Right kidney (tissue), 1 donor: ENCODE measurements at regions not wholly inside any gene's neighbourhood (a gene's known extent, or its start where the extent isn't known, plus 50 kb on each side); places are given as distances from the start of the nearest gene placed in this dataset.

Experiments
- DNase-seq: peaks from one replicate; pipeline ENCODE4 v3.0.0-alpha.2; 2016

DNA sequence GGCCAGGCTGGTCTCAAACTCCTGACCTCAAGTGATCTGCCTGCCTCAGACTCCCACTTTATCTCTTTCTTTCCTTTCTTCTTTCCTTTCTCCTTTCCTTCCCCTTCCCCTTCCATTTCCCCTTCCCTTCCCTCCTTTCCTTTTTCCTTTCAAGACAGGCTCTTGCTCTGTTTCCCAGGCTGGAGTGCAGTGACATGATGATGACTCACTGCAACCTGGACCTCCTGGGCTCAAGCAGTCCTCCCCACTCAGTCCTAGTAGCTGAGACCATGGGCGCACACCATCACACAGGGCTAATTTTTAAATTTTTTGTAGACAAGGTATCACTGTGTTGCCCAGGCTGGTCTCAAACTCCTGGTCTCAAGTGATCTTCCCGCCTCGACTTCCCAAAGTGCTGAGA, 377.6 kb upstream of the ZFP64 start:
- no peak for DNase-seq

DNA sequence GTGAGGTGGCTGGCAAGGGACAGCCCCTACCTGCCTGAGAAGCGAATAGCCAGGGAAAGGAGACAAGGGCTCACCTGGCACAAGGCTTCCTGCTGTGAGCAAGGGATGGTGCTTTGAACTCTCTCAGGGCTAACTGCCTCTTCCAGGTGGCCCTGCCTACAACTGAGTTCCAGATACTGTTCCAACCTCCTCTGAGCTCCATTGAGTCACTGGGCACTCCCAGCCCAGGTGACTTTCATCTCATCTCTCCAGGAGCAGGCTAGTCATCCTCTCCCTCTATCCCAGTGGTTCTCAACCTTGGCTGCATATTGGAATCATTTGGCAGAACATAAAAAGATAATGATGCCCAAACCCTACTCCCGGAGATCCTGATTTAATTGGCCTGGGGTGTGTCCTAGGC, 374.0 kb upstream of the ZFP64 start:
- DNase-seq: no peak

DNA sequence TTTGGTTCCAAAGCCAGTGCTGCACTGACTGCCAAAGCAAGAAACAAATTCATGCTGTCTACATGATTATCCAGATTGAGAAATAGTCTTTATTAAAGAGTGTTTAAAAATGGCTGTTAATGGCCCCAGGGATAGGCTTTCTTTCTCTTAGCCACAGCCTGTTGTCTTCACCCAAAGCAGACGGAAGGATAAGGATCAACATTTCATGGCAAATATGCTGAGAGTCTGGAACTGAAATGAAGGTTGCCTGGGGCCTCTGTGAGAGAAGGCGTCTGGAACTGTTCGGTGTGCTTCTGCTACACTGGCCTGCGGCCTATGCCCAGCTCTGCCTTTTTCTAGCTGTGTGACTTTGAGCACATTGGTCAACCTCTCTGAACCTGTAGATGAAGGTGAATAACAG, 373.0 kb upstream of the ZFP64 start:
- DNase-seq: no peak

DNA sequence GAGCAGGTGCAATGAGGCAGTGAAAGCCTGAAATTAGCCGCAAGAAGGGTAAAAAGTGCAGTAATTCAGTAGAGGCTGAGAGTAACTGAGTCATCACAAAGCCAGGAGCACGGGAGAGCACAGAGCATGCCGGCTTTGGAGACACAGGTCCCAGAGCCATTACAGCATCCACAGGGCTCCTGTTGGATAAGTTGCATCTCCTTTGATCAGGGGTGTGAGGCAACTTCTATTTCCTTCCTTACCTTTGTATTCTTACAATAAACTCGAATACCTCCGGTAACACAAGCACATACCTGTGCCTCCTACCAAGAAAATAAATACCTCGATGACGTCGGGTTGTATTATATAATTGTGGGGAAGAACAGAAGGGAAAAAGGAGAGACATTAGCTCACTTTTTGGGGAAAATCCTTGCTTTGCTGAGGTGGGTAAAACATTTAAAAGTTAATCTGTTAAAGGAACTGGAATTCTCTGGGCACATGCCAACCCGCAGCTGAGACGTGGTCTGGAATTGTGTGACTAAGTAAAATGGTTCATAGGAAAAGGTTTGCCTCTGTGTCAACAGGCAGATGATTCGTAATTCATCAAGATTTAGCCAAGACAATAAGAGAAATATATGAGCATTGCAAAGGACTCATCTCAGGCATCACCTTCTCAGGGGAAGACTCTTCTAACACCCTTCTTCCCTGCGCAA, 360.7 kb upstream of the ZFP64 start:
- no peak for DNase-seq

DNA sequence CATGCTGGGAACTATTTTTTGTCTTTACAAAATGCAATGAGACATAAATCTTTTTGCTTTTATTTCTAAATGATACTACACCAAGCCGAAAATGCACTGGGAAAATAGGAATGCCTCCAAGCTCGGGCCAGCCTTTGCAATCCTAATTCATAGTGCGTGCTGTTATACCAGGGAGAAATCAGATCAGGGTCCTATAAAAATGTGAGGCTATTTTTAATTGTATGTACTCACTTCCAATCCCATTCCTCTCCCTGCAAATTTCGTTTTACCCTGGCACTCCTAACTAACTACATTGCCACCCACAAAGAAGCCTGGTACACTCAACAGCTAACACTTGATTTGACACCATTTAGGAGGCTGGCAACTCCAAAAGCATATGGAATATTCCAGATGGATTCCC, 350.6 kb upstream of the ZFP64 start:
- DNase-seq: no peak

DNA sequence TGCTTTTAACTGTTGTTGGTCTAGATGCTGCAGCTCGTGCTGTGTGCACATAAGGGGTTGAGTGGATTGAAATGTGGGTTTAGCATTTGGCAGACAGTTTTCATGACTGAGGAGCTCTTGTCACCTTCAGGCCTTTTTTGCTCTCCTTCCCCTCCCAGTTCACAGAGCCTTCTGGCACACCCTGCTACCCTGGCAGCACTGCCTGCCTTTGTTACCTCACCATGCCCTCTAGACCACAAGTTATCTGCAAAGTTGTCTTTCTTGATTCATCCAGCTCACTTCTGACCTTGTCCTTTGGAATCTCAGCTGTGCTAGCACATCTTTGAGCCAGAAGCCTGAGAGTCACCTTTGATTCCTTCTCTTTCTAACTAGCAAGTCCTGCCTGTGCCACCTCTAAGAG, 348.9 kb upstream of the ZFP64 start:
- no peak for DNase-seq

DNA sequence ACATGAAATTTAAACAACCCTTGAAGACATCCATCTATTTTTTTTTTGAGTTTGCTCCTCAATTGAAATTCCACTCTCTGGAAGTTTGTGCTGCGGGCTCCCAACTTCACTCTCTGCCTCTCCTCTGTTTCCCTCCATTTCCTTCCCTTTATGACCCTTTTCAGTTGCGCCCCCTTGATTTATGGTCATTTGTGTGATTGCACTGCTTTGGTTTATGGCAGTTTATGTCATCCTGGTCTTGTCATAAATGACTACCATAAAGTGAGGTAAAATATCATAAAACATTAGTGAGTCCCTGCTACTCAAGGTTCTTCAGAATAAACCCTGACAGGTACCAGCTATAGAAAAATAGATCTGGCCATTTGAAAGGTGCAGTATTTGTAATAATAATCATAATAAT, 348.3 kb upstream of the ZFP64 start:
- no peak for DNase-seq

DNA sequence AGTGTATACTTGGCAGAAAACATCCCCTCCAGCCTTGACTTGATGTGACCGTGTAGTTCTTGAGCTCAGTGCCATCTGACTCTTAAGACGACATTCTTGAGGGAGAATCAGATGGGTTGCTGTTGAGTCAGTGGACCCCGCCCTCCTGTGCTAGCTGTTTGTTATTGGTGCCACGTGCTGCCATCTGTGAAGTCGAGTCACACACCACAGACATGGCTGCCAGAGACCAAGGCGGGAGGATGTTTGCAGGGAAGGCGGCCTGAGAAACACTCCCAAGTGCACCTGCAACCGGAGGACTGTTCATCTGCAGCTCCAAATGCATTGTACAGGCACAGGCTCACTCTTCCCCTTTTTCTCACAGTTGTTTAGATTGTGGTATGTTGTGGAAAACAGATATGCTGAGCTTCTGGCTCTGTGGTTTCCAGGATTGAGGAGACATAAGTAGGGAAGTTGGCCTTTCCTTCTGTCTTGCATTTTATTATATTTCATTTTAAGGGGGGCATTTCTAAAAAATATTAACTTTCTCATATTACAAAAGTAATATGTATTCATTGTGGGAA, 345.3 kb upstream of the ZFP64 start:
- DNase-seq: no peak

DNA sequence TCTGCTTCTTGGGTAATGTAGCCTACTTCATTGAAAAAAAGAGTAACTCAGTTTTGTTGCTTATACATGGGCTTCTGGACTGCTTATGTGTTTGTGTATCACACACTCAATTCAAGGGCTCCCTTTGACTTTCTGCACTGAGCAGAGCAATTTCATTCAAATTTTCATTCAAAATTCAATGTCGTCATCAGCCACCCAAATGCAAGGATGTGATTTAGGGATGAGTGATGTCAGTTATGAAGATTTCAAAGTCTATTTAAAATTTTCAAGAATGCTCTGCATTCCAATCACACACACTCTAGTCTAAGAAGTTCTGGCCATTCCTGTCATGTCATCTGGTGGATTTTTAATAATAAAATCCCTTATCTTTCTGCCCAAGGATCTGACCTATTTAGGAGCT, 344.5 kb upstream of the ZFP64 start:
- DNase-seq: no peak

DNA sequence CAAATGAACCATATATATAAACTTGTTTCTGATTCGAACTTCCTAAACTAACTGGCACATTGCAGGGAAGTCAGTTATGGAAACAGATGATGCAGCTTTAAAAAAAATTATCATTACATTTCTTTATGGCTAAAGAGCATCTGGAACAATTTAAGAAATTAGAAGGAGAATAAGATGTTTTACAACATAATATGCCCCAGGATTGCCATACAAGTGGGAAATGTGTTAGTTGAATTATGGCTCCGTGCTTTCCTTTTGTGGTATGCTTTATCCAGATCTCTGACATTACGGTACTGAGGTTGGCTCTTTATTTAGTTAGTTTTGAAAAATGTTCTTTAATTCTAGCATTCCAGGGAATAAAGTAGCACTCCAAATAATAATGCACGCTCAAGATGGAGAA, 343.0 kb upstream of the ZFP64 start:
- no peak for DNase-seq

DNA sequence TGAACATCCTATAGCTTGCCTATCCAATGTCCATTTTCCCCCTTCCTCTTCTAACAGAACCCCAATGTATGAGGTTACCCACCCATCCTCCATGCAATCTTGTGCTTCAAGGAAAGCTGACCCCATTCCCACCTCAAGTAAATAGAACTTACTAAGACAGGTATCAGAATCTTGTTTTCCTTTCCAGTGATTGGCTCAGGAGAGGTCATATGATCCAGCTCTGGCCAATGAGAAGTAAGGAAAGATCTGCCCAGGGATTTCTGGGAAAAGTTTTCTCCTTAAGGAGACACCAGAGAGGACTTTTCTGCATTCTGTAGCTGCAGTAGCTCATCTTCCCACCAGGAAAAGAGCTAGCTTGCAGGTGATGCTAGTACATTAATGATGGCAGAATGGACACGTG, 341.8 kb upstream of the ZFP64 start:
- no peak for DNase-seq

DNA sequence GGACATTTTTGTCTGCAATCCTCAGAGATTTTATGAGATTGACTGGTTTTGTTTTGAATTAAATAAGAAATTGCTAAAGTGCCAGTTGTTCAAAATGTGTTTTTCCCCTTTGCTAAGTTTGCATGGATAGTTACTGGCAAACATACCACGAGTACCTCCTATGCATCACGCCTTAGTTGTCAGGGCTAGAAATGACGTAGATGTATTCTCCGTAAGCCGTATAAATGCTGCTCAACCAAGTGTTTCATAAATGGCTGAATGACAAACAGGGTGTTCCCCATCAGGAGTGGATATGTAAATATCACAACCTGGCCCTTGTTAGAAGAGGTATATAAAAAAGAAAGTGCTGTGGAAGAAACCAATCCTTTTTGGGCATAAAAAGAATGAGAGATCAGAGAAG, 341.1 kb upstream of the ZFP64 start:
- no peak for DNase-seq

DNA sequence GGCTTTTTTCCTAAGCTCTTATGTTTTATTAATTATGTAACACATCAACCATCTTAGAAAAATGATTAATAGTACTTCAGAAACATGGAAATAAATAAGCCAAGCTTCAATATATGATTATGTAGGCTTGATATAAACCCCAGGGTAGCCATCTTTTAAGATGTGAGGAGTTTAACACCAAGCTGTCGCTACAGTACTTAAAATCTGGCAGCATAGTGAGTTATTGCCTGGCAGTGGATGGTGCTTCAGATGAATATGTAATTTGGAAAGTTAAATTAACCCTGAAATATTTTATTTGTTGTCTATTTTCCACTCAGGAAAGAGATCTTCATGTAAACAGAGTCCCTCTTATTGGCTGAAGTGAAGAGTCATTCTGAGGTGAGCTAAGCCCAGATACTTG, 339.0 kb upstream of the ZFP64 start:
- DNase-seq: no peak

DNA sequence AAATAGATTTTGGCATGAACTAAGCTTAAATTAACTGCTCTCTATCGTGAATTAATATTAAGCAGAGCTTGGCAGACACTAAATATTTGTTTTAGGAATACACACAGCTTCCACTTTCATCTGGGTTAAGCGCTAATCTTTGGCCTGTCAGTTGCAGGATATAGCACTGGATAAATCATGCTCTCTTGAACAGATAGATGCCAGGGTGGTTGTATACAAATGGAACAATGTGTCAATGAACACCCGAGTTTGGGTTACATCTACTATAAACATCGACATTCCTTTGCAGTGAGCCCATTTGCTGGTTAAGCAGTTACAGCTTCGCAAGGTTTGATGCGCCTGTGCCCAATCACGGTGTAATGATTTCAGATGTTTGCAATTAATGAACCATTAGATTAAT, 338.2 kb upstream of the ZFP64 start:
- no peak for DNase-seq

DNA sequence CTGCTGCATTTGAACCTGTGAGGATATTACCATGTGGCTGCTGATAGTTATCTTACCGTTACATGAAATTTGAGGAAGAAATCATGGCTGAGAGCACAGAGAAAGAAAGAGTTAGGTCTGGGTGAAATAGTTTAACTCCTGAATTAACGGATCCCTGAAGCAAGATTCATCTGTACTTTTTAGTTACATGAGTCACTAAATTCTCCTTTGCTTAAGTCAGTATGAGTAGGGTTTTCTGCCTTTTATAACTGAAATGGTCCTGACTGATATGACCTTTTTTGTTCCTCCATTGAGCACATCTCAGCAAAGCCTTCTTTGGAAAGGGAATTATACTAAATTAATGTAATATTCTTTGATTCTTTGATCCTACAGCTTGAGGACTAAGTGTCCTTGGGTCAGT, 333.3 kb upstream of the ZFP64 start:
- no peak for DNase-seq

DNA sequence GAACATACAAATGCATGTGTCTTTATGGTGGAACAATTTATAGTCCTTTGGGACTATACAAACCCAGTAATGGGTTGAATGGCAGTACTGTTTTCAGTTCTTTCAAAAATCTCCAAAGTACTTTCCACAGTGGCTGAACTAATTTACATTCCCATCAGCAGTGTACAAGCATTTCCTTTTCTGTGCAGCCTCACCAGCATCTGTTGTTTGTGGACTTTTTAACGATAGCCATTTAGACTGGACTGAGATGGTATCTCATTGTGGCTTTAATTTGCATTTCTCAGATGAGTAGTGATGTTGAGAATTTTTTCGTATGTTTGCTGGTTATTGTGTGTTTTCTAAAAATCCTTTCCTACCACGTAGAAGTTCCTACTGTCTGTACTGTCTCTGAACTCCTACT, 327.2 kb upstream of the ZFP64 start:
- no peak for DNase-seq

DNA sequence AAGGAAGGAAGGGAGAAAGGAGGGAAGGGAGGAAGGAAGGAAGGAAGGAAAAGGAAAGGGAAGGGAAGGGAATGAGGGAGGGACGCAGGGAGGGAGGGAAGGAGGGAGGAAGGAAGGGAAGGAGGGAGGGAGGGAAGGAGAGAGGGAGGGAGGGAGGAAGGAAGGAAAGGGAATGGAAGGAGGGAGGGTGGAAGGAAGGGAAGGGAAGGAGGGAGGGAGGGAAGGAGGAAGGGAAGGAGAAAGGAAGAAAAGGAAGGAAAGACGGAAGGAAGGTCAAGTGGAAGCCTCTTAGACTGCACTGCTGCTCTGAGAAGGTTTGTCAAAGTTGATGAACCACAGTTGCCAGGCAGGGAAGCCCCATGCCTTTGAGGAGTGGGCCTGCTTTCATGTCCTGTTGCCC, 324.3 kb upstream of the ZFP64 start:
- no peak for DNase-seq

DNA sequence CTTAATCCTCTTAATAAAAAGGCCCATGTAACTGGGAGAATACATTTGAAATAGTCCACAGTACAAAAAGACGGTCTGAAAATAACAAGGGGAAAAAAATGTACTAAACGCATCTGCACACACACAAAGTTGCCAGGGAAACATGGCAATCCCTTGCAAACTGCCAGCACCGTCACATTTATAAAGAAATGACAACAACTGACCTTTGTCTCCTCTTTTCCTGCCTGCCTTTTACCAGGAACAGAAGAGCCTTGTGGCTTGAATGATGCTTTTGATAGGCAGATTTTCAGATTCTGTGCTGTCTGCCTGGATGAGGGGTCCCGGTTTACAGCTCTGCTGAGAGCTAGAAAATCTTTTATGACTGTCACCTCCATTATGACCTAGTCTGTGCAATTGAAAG, 308.6 kb upstream of the ZFP64 start:
- no peak for DNase-seq

DNA sequence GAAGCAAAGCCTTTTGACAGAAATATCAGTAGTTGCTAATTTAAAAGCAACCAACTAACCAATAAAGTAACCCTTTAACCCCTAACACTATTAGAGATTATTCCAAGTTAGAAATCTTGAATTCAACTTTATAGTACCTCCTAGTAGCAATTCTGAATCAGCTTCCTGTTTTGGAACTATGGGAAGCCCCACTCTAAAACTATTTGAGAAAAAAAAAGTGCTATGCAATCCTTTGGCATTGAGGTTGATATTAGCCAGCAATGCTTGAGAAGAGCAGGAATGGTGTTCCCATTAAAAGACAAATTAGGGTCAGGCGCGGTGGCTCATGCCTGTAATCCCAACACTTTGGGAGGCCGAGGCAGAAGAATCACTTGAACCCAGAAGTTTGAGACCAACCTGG, 306.2 kb upstream of the ZFP64 start:
- no peak for DNase-seq

DNA sequence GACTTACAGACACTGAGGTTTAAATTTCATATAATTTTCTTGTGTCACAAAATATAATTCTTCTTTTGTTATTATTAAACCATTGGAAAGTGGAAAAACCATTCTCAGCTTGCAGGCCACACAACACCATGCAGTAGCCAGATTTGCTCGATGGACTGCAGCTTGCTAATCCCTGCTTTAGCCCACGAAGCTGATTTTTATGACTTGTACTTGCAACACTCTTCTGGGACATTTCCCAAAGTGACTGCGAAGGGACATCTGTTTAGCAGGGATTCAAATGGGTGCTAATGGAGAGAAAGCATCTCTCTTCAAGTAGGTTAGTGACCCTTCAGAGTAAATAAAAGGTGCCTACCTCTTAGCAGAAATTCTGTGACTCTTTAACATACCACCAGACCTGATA, 304.6 kb upstream of the ZFP64 start:
- no peak for DNase-seq

DNA sequence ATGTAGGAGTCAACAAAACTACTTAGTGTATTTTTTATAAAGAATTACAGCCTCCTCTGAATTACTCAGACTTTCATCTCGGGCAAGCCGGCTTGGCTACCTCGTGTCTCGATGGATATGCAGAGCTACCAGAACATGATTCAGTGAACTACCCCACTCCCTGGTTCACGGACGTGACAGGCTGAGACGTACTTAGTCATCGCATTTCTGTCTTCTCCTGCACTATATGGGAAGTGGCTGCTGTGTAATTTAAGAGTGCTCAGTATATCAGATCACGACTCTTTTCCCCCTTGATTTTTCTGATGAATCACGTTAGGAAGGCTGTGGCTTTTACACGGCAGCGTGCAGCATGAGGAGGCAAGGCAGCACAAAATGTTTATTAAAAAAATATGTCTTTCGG, 302.7 kb upstream of the ZFP64 start:
- DNase-seq: no peak

DNA sequence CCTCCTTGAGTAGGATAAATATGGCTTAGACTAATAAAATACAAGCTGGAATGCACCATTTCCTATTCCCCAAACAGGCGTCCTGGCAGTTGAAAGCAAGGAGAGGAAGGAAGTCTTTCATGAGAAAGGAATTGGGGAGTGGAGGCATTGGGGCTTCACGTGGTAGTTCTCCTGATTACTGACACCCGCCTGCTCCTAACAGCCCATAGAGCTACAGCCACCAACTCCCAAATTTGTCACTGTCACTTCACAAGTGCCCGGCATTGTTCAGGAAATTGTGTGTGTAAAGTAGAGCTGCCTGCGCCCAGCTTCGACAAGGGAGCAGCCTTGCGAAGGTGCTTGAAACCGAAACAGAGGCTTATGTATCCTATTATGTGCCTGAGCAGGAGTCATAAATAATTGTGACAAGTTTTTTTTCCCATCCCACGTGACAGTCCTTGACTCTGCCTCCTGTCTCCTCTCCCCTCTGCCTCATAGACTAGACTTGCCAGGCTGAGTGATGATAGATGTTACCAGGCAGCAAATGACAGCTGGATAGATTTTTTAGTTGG, 301.7 kb upstream of the ZFP64 start:
- peak; percentile 52 for DNase-seq

DNA sequence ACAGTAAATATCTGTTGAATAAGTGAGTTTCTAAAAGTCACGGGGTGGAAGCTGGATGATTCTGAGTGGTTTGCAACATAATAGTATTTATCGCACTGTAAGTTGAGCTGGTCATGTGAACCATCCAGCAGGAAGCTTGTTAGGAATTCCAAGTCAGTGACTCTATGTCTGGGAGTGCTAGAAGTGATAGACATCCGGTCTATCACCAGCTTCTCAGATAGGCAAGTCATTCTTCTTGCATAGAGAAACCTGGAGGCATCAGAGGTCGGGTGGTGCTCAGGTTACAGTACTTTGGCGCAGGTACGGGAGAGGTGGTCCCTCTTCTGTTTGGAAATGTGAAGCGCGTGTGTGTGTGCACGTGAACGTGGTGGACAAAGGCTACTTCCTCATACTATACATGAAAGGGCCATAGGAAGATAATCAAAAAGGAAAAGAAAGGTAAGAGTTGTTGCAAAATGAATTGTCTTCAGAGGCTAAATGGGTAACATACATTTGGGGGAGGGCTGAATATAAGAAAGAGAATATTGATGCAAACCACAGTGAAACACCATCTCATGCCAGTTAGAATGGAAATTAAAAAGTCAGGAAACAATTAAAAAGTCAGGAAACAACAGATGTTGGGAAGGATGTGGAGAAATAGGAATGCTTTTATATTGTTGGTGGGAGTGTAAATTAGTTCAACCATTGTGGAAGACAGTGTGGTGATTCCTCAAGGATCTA, 299.3 kb upstream of the ZFP64 start:
- no peak for DNase-seq

DNA sequence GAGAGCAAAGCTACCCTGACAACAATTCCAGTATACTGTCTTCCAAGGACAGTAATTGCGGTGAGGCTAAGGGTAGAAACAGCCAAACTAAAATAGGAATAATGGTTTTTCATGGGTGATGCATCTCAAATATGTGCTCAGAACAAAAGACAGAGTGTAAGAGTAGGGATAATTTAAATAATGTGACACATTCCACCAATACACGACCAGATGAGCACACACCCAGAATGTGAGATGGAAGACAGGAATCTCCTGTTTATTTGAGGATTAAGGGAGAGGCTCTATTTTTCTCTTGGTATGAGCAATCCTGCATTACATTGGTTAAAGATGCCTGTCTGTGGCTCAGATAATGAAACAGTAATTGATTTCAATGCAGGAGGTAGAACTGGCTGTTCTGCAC, 292.9 kb upstream of the ZFP64 start:
- no peak for DNase-seq
